Tibial nerve (tissue), 4 donors: ENCODE measurements at regions not wholly inside any gene's neighbourhood (a gene's known extent, or its start where the extent isn't known, plus 50 kb on each side); places are given as distances from the start of the nearest gene placed in this dataset.

ENCODE experiments used
- EP300 ChIP-seq, 2 donors: sonication (generic); formaldehyde crosslinking; IDR thresholded peaks; one replicate each; pipeline ENCODE4 v1.6.1; 2017; ENCODE audit warnings: antibody characterized with exemption in 2 of 2, mild to moderate bottlenecking in 1 of 2
- POLR2A ChIP-seq, 2 donors: fragments of 450-650 bp; IDR thresholded peaks; one replicate each; pipeline ENCODE4 v1.6.1; 2017; ENCODE audit warnings: antibody characterized with exemption in 2 of 2, mild to moderate bottlenecking in 2 of 2, moderate library complexity in 2 of 2
- TF ChIP-seq, protein P1 (sequence below), 5 experiments: fragments of 200-600 bp in 3 of 5; fragments of 450-650 bp in 2 of 5; sonication (generic) in 3 of 5; IDR thresholded peaks; one replicate each; pipeline ENCODE4 v1.5.1; 2016 to 2019; ENCODE audit warnings: antibody characterized with exemption in 5 of 5, mild to moderate bottlenecking in 3 of 5, moderate library complexity in 2 of 5

DNA sequence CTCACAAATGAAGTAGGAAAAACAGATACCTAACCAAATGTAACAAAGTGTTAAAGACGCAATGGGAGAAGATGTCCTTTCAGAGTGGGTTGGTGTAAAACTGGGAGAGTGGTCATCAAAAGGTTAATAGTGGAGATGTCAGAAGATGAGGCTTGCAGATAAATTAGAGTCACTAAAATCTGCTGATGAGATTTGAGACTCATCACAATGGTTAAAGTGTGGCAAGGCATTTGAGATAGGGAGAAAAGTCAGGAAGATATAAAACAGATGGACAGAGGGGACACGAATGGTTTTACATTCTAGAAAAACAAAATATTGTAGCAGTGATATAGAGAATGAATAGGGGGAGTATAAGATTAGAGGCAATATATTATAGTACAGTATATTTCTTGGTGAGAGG lies 406.0 kb upstream of the SEMA6A start:
- TF ChIP-seq, protein P1, sequence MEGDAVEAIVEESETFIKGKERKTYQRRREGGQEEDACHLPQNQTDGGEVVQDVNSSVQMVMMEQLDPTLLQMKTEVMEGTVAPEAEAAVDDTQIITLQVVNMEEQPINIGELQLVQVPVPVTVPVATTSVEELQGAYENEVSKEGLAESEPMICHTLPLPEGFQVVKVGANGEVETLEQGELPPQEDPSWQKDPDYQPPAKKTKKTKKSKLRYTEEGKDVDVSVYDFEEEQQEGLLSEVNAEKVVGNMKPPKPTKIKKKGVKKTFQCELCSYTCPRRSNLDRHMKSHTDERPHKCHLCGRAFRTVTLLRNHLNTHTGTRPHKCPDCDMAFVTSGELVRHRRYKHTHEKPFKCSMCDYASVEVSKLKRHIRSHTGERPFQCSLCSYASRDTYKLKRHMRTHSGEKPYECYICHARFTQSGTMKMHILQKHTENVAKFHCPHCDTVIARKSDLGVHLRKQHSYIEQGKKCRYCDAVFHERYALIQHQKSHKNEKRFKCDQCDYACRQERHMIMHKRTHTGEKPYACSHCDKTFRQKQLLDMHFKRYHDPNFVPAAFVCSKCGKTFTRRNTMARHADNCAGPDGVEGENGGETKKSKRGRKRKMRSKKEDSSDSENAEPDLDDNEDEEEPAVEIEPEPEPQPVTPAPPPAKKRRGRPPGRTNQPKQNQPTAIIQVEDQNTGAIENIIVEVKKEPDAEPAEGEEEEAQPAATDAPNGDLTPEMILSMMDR (IDR thresholded peaks at IDR 0.05), result no peak
- TF ChIP-seq EP300 (IDR thresholded peaks at IDR 0.05) (no peak), POLR2A (IDR thresholded peaks at IDR 0.05) (no peak)
